ENCODE measurements at regions not wholly inside any gene's neighbourhood (a gene's known extent, or its start where the extent isn't known, plus 50 kb on each side); places are given as distances from the start of the nearest gene placed in this dataset.

DNA sequence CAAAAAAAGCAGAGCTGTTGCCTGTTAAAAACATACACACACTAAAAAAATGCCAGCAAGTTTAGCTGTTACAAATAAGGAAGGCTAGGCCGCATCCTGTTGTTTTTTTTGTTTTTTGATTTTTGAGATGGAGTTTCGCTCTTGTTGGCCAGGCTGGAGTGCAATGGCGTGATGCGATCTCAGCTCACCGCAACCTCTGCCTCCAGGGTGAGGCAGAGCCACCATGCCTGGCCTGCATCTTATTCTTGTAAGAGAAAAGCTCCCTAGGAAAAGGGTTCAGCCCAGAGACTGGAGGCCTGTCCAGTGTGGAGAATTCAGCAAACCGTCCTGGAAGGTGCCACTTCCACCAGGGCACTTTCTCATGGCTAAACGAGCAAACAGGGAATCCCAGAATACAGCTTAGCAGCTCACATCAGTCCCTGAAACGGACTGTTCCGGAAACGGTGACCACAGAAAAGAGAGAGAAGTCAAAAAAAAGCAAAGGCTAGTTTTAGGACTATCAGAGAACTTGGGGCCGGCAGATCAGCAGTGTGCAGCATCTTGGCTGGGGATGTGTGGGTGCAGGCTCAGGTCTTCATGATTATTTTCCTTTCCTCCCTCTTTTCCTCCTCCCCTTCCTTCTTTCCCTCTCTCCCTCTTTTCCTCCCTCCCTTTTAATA lies 283.6 kb downstream of the AJAP1 start:
- no peak for DNase-seq

- DNase-seq: no peak
Observed at GRCh38 chr1:4935807-4936206, 281.4 kb downstream of the AJAP1 start.

DNA sequence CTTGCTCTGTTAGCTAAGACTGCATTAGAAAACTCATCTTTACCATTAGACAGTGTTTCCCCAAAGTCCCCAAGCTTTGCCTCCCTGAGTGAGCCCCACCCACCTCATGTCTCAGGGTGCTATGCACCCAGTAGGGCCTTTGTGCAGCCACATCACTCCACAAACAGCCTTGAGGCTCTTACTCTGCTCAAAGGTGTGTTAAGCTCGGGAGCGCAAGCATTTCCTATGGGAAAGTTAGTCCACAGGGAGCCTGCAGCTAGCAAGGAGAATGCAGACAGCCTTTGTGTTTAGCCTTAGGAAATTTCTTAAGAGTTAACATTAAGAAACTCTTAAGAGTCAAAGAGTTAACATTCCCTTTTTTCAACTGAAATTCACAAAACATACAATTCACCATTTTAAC lies 278.8 kb downstream of the AJAP1 start:
- DNase-seq: no peak

GRCh38 chr1:4932311-4933030 lies 278.1 kb downstream of the AJAP1 start:
- no peak for DNase-seq

GRCh38 chr1:4931486-4931885 lies 277.1 kb downstream of the AJAP1 start:
- DNase-seq: no peak

GRCh38 chr1:4928186-4928585 lies 273.8 kb downstream of the AJAP1 start:
- no peak for DNase-seq

DNA sequence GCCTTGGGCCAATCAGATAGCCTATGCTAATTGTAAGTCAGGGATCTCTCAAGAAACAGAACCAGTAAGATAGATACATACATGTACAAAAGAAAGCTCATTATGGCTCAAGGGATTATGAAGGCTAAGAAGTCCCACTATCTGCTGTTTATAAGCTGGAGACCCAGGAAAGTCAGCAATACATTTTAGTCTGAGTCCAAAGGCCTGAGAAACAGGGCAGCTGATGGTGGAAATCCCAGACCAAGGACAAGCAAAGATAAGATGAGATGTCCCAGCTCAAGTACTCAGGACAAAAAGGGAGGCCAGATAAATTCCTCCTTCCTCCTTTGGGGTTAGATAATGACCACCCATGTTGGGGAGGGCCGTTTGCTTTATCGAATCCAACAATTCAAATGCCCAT lies 269.9 kb downstream of the AJAP1 start:
- no peak for DNase-seq

DNA sequence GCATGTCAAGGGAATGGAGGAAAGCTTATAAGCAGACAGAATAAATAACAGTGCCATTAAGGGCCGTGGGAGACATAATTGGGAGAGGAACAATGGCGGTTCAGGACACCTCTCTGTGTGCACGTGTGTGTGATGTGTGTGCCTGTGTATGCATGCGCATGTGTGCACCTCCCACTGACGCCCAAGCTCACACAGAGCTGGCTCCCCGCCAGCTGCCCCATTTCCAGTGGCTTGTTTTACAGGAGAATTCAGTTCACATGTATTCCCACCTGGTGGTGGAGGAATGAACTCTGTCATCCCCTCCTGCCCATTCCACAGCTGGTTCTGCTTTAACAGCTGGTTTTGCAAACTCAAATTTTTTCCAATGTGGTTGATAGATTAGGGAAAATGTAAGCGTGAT lies 262.2 kb downstream of the AJAP1 start:
- DNase-seq: no peak

DNA sequence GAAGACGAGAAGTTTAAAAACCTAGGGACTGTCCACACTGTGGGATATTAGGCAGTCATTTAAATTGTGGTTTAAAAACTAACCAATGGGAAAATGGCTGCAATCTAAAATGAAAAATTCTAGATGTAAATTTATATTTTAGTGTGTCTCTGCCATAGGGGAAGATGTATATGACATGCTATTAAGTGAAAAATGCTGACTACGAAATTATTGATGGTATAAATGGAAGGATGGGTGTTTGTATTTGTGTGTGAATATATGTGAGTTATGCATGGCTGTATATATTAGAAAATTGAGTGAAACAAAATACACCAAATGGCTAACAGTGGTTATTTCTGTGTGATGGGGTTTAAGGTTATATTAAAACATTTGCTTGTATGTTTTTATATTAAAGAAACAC lies 260.7 kb downstream of the AJAP1 start:
- DNase-seq: no peak

DNA sequence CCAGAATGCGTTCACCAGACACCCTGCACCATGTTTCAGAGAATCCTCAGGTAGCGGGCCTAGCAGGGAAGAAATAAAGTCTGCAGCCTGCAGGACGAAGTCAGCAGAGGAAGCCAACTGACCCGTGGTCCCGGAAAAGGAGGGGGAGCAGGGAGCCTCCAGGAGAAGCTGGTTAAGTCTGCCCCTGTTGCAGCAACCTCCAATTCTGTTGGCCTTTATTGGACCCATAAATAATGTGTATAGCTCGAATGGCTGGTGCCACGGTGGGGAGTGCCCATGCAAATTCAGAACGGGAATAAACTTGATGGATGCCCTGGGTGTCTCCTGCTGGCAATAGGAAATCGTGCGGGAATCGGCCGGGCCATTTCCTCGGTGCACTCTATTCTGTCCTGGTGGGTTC lies 254.1 kb downstream of the AJAP1 start:
- no peak for DNase-seq

DNA sequence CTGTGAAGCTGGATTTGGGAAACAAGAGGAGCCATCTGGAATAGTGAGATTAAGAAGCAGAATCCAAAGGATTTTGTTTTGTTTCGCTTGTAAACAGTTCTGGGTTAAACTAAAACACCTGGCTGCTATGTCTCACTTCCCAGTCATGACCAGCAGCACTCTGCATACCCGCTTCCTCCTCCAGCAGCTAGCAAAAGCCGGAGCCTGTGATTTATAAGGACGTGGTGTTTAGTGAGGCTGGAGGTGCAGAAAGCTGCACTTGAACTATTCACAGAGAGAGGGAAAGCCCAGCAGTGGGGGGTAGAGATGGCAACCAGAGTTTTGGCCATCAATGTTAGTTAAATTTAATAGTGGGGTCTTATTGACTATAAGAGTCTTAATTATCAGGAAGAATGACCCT lies 240.2 kb downstream of the AJAP1 start:
- DNase-seq: no peak

DNA sequence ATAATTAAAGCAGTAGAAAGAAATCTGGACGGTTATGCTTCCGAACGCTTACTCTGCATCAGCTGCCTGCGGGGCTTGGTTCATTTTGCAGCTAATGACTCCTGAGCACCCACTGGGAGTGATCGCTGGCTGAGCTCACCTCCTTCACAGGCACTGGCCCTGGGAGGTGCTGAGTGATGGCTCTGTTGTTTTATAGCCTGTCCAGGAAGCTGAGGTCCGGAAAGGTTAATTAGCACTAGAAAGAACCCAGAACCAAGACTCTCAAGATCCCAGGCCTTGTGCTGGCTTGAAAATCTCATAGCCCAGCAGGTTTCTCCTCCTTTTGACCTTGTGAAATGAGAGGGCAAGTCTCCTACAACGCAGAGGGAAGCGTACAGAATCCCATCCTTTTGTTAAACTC lies 226.2 kb downstream of the AJAP1 start:
- no peak for DNase-seq

GRCh38 chr1:4877426-4877825 lies 223.0 kb downstream of the AJAP1 start:
- DNase-seq: no peak

- DNase-seq: no peak
Observed at GRCh38 chr1:4871373-4871772, 217.0 kb downstream of the AJAP1 start.

- DNase-seq: no peak
Observed at GRCh38 chr1:4868521-4868920, 214.1 kb downstream of the AJAP1 start.

GRCh38 chr1:4856396-4856795 lies 202.0 kb downstream of the AJAP1 start:
- no peak for DNase-seq

DNA sequence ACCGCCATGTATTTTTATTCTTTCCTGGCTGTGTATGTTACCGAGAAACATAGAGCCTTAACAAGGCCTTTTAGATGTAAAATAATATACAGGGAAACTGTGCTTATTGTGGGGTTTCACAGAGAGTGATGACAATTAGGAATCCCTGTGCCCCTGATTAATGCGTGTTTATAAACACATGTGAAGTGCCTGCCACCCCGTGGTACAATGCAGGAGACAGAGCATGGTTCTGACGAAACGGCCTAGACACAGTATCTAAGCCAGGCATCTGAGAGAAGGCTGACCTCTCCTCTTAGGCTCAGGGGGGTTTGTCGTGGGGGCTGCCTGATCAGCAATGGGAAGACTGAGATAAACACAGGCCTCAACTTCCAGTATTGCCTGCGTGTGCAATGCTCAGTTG lies 200.0 kb downstream of the AJAP1 start:
- DNase-seq: no peak

DNA sequence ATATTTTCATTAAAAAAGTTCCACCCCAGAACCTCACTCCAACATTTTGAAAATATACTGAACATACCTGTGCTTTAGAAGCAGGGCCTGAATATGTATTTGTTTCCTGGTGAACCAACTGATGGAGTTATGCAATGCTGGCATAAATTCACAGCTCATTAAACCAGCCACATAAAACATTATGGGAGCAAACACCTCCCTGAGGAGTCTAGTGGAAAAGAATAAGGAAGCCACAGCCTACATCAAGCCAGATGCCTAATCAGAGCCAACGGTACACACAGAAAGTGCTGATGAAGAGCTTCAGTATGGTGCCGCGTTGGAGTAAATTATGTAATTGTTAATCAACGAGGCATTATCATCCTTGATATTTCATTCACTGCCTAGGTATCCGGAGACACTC lies 199.5 kb downstream of the AJAP1 start:
- DNase-seq: no peak

- no peak for DNase-seq
Observed at GRCh38 chr1:4851385-4852065, 197.1 kb downstream of the AJAP1 start.

DNA sequence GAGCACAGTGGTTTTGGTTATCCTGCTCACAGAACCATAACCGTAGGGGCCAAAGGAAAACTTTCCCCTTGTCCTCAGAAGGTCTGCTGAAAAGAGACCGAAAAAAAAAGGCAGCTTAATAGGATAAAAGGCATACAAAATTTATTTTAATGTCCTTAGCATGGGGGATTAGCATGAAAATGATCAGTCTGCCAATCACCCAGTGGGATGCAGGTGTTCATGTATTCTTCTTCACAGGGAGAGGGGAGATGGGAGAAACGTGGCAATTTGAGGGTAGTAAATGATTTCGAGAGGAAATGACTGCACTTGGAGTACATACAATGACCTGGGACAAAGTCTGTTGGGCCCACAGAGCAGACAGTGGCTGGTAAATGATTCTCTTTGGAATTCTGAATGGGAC lies 194.0 kb downstream of the AJAP1 start:
- no peak for DNase-seq

- no peak for DNase-seq
Observed at GRCh38 chr1:4847711-4848110, 193.3 kb downstream of the AJAP1 start.
